ENCODE measurements at regions not wholly inside any gene's neighbourhood (a gene's known extent, or its start where the extent isn't known, plus 50 kb on each side); places are given as distances from the start of the nearest gene placed in this dataset.

DNA sequence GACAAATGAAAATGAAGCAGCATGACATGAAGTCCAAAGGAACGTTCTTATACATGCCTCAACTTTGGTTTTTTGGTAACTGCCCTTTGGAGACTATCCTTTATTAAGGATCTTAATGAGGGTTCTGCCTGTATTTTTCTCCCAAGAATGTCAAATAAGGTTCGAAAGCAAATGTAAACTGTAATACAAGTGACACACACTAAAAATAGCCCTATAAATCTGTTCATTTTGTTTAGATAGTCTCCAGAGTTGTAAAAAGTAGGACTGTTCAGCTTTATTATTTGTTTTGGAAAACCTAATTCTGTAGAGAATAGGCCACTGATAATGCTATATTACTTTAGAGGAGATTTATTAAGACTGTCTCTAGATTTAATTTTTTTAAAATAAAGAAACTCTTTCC lies 80.5 kb upstream of the CDIN1 start:
- TF ChIP-seq TAF1 (IDR thresholded peaks at IDR 0.05; ENCODE audit: borderline replicate concordance, insufficient read depth, low read length) (no peak), FOXP2 (optimal IDR thresholded peaks at IDR 0.05; ENCODE audit: borderline replicate concordance, extremely low read depth, extremely low read length, insufficient read depth) (no peak), POLR2AphosphoS5 (IDR thresholded peaks at IDR 0.05; ENCODE audit: low read depth, low read length) (no peak), SIN3A (IDR thresholded peaks at IDR 0.05; ENCODE audit: borderline replicate concordance, insufficient read depth, low read length) (no peak)
- TF ChIP-seq, protein P1, sequence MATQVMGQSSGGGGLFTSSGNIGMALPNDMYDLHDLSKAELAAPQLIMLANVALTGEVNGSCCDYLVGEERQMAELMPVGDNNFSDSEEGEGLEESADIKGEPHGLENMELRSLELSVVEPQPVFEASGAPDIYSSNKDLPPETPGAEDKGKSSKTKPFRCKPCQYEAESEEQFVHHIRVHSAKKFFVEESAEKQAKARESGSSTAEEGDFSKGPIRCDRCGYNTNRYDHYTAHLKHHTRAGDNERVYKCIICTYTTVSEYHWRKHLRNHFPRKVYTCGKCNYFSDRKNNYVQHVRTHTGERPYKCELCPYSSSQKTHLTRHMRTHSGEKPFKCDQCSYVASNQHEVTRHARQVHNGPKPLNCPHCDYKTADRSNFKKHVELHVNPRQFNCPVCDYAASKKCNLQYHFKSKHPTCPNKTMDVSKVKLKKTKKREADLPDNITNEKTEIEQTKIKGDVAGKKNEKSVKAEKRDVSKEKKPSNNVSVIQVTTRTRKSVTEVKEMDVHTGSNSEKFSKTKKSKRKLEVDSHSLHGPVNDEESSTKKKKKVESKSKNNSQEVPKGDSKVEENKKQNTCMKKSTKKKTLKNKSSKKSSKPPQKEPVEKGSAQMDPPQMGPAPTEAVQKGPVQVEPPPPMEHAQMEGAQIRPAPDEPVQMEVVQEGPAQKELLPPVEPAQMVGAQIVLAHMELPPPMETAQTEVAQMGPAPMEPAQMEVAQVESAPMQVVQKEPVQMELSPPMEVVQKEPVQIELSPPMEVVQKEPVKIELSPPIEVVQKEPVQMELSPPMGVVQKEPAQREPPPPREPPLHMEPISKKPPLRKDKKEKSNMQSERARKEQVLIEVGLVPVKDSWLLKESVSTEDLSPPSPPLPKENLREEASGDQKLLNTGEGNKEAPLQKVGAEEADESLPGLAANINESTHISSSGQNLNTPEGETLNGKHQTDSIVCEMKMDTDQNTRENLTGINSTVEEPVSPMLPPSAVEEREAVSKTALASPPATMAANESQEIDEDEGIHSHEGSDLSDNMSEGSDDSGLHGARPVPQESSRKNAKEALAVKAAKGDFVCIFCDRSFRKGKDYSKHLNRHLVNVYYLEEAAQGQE (IDR thresholded peaks at IDR 0.05; ENCODE audit: insufficient read depth in 1 of 2, low read depth in 2 of 2, low read length in 2 of 2) = no peak

DNA sequence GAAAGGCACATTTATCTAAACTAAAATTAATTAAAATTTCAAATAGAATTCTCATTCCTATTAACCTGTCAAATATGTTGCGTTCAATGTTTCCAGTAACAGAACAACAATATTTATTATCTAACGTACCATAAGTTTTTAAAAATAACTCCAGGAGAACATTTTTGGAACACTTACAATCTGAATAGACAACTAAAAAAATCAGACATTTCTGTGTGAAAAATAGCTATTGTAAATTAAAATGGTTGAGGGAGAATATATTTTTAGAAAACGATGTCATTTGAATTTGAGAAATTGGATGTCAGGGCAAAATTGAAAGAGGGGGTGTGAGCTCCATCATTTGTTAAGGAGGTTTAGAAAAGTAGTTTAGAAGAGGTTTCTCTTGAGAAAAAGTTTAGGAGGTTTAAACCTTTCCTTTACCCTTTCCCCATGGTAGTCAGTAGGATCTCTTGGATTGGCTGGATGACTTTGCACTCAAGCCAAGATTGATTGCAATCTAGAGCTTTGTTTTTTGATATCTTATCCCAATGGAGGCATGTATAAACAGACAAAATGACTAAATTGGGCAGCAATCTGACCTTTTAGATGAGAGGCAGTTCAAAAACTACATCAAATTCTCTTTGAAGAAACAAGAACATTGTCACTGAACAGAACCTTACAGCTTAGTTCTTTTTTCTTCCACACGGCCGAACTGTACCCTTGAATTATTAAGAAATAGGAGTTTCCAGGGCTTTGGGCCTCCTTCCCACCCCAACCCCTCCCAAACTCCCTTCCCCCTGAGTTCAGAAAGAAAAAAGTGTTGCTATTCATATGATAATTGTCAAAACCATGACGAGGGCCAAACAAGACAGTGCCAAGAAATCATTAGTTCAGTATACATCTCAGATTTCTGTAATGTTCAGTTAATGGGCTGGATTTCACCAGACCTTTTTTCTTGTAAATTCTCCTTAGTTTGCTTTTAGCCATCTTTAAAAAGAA lies 79.7 kb upstream of the CDIN1 start:
- no peak for TF ChIP-seq TAF1 (IDR thresholded peaks at IDR 0.05; ENCODE audit: borderline replicate concordance, insufficient read depth, low read length)
- TF ChIP-seq, protein P1 (IDR thresholded peaks at IDR 0.05; ENCODE audit: insufficient read depth in 1 of 2, low read depth in 2 of 2, low read length in 2 of 2) = no peak

DNA sequence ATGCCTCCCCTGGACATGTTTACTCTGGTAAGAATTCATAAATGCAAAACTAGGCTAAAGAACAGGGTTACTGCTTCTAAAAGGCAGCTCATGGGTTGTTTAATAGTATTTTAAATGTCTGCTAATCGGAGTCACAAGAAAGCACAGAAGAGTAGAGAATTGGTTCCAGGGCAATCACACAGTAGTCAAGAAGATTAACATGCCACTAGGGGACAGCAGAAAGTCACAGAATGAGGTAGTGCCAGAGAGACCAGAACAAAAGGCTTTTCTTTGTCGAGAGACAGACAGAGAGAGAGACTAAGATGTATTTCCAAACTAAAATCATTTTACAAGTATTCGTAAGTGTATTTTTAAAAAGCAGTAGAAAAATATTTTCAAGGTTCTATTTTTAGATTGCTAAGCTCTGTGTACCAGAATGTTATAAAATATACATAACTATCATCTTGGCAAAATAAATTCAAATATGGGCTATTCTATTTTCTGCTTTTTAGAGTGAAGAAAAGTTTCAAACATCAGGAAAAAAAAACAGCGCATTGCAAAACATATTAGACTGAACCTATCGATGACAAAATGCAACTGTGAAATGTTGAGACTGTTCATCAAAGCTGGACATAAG lies 78.3 kb upstream of the CDIN1 start:
- TF ChIP-seq, protein P1 (IDR thresholded peaks at IDR 0.05; ENCODE audit: insufficient read depth in 1 of 2, low read depth in 2 of 2, low read length in 2 of 2) = no peak
- TF ChIP-seq POLR2AphosphoS5 (IDR thresholded peaks at IDR 0.05; ENCODE audit: low read depth, low read length) (no peak), TAF1 (IDR thresholded peaks at IDR 0.05; ENCODE audit: borderline replicate concordance, insufficient read depth, low read length) (no peak), SIN3A (IDR thresholded peaks at IDR 0.05; ENCODE audit: borderline replicate concordance, insufficient read depth, low read length) (no peak), FOXP2 (optimal IDR thresholded peaks at IDR 0.05; ENCODE audit: borderline replicate concordance, extremely low read depth, extremely low read length, insufficient read depth) (no peak)

DNA sequence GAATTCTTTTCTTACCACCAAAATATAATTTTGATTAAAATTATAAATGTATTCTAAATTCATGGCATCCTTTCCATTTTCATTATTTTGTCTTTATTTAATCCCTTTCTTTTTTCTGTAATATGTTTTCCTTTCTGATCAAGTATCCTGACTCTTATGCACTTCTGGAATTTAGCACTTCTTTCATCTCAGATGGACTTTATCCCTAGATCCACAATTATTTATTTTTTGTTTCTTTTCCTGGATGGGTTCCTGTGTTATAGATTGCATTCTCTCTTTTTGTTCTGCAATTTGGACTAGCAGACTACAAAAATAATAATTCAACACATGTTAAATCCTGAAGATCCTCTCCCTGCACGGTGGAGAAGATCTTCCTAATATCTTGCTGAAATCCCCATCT lies 76.9 kb upstream of the CDIN1 start:
- TF ChIP-seq, protein P1 (IDR thresholded peaks at IDR 0.05; ENCODE audit: insufficient read depth in 1 of 2, low read depth in 2 of 2, low read length in 2 of 2) = no peak
- no peak for TF ChIP-seq FOXP2 (optimal IDR thresholded peaks at IDR 0.05; ENCODE audit: borderline replicate concordance, extremely low read depth, extremely low read length, insufficient read depth)
- no peak for TF ChIP-seq POLR2AphosphoS5 (IDR thresholded peaks at IDR 0.05; ENCODE audit: low read depth, low read length)
- no peak for TF ChIP-seq SIN3A (IDR thresholded peaks at IDR 0.05; ENCODE audit: borderline replicate concordance, insufficient read depth, low read length)
- no peak for TF ChIP-seq TAF1 (IDR thresholded peaks at IDR 0.05; ENCODE audit: borderline replicate concordance, insufficient read depth, low read length)
